Peyer's patch (tissue), 4 donors: ENCODE measurements at regions not wholly inside any gene's neighbourhood (a gene's known extent, or its start where the extent isn't known, plus 50 kb on each side); places are given as distances from the start of the nearest gene placed in this dataset.

Experiments
- POLR2A ChIP-seq, 2 donors: fragments of 450-650 bp; IDR thresholded peaks; one replicate each; pipeline ENCODE4 v1.5.1; 2017; ENCODE audit warnings: antibody characterized with exemption in 2 of 2, mild to moderate bottlenecking in 2 of 2, moderate library complexity in 2 of 2
- TF ChIP-seq, protein P1 (sequence below), 6 experiments: fragments of 450-650 bp in 4 of 6; fragments of 200-600 bp in 2 of 6; sonication (generic) in 1 of 6; IDR thresholded peaks; one replicate each; pipeline ENCODE4 v1.5.1; 2017 to 2019; ENCODE audit warnings: antibody characterized with exemption in 6 of 6, mild to moderate bottlenecking in 3 of 6, moderate library complexity in 1 of 6

DNA sequence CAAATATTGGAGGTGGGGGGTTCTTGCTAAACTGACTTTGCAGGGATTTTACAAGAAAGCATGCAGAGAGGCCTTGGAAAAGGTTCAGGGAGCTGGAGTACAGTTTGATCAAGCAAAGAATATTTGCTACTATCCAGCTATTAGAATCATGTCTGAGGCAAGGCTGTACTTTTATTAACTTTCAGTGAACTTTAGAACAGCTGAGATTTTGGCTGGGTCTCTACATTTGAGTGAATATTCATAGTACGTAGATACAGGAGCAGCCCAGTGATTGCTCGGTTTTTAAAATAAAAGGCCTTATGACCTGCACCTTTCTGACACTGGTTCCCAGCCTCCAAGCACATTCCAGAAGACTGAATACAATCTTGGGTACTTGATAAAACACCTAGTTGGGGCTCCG is 496.8 kb upstream of the AKR1E2 start:
- TF ChIP-seq, protein P1, sequence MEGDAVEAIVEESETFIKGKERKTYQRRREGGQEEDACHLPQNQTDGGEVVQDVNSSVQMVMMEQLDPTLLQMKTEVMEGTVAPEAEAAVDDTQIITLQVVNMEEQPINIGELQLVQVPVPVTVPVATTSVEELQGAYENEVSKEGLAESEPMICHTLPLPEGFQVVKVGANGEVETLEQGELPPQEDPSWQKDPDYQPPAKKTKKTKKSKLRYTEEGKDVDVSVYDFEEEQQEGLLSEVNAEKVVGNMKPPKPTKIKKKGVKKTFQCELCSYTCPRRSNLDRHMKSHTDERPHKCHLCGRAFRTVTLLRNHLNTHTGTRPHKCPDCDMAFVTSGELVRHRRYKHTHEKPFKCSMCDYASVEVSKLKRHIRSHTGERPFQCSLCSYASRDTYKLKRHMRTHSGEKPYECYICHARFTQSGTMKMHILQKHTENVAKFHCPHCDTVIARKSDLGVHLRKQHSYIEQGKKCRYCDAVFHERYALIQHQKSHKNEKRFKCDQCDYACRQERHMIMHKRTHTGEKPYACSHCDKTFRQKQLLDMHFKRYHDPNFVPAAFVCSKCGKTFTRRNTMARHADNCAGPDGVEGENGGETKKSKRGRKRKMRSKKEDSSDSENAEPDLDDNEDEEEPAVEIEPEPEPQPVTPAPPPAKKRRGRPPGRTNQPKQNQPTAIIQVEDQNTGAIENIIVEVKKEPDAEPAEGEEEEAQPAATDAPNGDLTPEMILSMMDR (IDR thresholded peaks at IDR 0.05), result no peak
- no peak for TF ChIP-seq POLR2A (IDR thresholded peaks at IDR 0.05)
